ENCODE measurements at regions not wholly inside any gene's neighbourhood (a gene's known extent, or its start where the extent isn't known, plus 50 kb on each side); places are given as distances from the start of the nearest gene placed in this dataset.

- TF ChIP-seq ZNF416 (tag by site-specific recombination; IDR thresholded peaks at IDR 0.05), result no peak
- TF ChIP-seq ZNF830 (tag by site-specific recombination; IDR thresholded peaks at IDR 0.05; ENCODE audit: low read depth), result no peak
- TF ChIP-seq HOXD13 (CRISPR knock-in tag; IDR thresholded peaks at IDR 0.05; ENCODE audit: borderline replicate concordance), result no peak
- no peak for TF ChIP-seq ZNF433 (tag by site-specific recombination; IDR thresholded peaks at IDR 0.05; ENCODE audit: low read depth)
- TF ChIP-seq ZNF24 (tag by site-specific recombination; IDR thresholded peaks at IDR 0.05), result no peak
- TF ChIP-seq, protein P1, sequence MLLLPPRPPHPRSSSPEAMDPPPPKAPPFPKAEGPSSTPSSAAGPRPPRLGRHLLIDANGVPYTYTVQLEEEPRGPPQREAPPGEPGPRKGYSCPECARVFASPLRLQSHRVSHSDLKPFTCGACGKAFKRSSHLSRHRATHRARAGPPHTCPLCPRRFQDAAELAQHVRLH (tag by site-specific recombination; IDR thresholded peaks at IDR 0.05), result no peak
- TF ChIP-seq SETDB1 (IDR thresholded peaks at IDR 0.05; ENCODE audit: insufficient read length, low read length), result no peak
Observed at GRCh38 chr4:13212936-13213335, 271.2 kb downstream of the RAB28 start.
